Brain microvascular endothelial cell (primary cell): ENCODE measurements at regions not wholly inside any gene's neighbourhood (a gene's known extent, or its start where the extent isn't known, plus 50 kb on each side); places are given as distances from the start of the nearest gene placed in this dataset.
A peak's percentile ranks its signal among the peaks of the same experiment; 100 is the strongest.

Experiments used
- DNase-seq: peaks from one replicate; pipeline ENCODE4 v3.0.0-alpha.2; 2020
- H3K27ac ChIP-seq: fragments of 250-450 bp; sonication (Bioruptor Pico); 2 replicates; pipeline ENCODE4 v1.5.1; 2020; ENCODE audit warnings: mild to moderate bottlenecking, moderate library complexity
- H3K27me3 ChIP-seq: fragments of 250-450 bp; sonication (Bioruptor Pico); replicated peaks from 2 replicates; pipeline ENCODE4 v1.5.1; 2020; ENCODE audit warnings: mild to moderate bottlenecking
- H3K36me3 ChIP-seq: fragments of 250-450 bp; sonication (Bioruptor Pico); replicated peaks from 2 replicates; pipeline ENCODE4 v1.5.1; 2020; ENCODE audit warnings: mild to moderate bottlenecking
- H3K4me3 ChIP-seq: 2 replicates; pipeline ENCODE4 v1.5.1; 2011; ENCODE audit warnings: low read depth, mild to moderate bottlenecking, control low read depth, low read length, moderate library complexity
- in situ Hi-C: cut with HindIII; loops from 2 replicates; pipeline ENCODE4 v1.10.0; 2017; ENCODE audit warnings: low sequenced_read_pairs, low pct_ligation_motif_present
- TF ChIP-seq, protein P1 (sequence below): IDR thresholded peaks from 2 replicates; pipeline ENCODE4 v1.5.1; 2011; ENCODE audit warnings: low read depth, mild to moderate bottlenecking, moderate library complexity, low read length, control low read depth, inconsistent platforms; ENCODE audit errors: missing control alignments

DNA sequence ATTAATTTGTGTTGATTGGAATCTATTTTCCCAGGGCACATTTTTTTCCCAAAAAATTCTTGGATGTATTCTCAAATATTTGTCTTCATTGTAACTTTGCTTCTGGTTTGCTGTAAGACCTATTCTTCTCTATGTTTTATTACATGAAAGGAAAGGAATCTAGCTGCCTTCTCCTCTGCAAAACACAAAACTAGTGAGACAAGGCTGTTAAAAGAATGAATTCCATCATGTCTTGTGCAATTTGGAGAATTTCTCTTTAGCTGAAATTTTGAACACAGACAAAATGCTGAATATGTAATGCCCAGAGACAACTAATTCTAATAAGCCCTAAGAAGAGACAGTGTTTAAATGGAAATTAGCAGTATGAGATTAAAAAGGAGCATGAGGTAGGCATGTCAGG lies 275.9 kb downstream of the CDH20 start:
- TF ChIP-seq, protein P1, sequence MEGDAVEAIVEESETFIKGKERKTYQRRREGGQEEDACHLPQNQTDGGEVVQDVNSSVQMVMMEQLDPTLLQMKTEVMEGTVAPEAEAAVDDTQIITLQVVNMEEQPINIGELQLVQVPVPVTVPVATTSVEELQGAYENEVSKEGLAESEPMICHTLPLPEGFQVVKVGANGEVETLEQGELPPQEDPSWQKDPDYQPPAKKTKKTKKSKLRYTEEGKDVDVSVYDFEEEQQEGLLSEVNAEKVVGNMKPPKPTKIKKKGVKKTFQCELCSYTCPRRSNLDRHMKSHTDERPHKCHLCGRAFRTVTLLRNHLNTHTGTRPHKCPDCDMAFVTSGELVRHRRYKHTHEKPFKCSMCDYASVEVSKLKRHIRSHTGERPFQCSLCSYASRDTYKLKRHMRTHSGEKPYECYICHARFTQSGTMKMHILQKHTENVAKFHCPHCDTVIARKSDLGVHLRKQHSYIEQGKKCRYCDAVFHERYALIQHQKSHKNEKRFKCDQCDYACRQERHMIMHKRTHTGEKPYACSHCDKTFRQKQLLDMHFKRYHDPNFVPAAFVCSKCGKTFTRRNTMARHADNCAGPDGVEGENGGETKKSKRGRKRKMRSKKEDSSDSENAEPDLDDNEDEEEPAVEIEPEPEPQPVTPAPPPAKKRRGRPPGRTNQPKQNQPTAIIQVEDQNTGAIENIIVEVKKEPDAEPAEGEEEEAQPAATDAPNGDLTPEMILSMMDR: no peak
- Histone ChIP-seq H3K27ac (no peak overlapping the region), H3K36me3 (no peaks in the 10 kb centered on the region), H3K27me3 (no peaks in the 10 kb centered on the region), H3K4me3 (no peak overlapping the region)
- in situ Hi-C loops: no loop called here
- DNase-seq: no peak

DNA sequence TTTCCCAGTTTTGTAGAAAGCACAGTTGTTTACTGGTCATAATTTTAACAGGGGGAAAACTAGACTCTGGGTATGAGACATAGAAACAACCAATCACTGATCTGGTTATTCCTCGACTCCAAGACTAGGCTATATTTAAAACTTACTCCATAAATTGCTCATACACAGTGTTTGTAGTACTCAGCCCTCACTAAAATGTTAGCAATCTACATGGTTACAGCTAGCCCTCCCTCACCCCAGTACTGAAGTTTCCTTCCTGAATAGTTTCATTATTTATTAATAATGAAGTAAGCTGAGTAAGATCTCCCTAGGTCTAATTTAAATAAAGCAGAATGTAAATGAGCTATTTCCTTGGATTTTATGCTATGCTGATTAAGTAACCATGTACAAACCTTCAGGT lies 275.1 kb downstream of the CDH20 start:
- H3K4me3 ChIP-seq: no peak overlapping the region
- H3K27ac ChIP-seq: no peak overlapping the region
- no peaks in the 10 kb centered on the region for H3K27me3 ChIP-seq
- TF ChIP-seq, protein P1: no peak
- H3K36me3 ChIP-seq: no peaks in the 10 kb centered on the region
- in situ Hi-C loops: no loop called here
- DNase-seq: no peak

DNA sequence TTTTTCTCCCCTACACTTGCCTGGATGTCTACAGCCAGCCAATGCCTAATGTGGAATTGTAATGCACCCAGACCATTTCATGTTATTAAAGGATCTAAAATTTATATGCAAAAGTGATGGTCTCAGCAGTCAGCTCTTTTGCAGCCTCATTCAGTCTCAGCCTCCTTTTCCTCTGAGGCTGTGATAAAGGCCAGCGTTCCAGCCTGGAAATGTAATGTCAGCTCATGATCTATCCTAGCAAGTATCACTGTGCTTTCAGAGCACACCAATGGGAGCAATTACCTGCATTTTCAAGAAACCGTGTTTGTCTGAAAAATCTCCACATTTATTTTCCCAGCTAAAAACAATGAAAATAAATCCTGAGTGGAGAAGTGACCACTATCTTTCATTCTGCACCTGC lies 274.6 kb downstream of the CDH20 start:
- H3K27me3 ChIP-seq: no peaks in the 10 kb centered on the region
- in situ Hi-C loops: no loop called here
- no peak for DNase-seq
- H3K27ac ChIP-seq: no peak overlapping the region
- TF ChIP-seq, protein P1: no peak
- H3K4me3 ChIP-seq: no peak overlapping the region
- no peaks in the 10 kb centered on the region for H3K36me3 ChIP-seq

DNA sequence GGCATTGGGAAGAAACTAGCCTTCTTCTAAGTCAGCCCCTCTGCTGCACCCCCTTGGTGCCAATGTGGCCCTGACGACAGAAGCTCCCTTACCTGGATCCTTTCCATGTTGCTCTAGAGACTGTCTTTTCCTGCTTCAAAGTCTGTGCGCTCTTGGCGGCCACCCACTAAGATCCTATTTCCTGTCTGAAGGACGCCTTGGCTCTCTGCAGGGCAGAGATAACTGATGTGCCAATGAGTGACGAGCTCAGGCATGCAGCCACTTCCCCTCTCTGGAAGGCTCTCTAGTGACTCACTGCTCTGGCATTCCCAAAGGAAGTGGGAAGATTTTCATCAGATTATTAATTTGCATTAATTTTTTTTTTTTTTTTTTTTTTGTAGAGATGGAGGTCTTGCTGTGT lies 273.5 kb downstream of the CDH20 start:
- in situ Hi-C loops: no loop called here
- H3K36me3 ChIP-seq: no peaks in the 10 kb centered on the region
- TF ChIP-seq, protein P1: no peak
- DNase-seq: peak; percentile 89
- H3K4me3 ChIP-seq: peak overlapping the region; percentile 61
- H3K27ac ChIP-seq: peak overlapping the region; percentile 52
- H3K27me3 ChIP-seq: no peaks in the 10 kb centered on the region

DNA sequence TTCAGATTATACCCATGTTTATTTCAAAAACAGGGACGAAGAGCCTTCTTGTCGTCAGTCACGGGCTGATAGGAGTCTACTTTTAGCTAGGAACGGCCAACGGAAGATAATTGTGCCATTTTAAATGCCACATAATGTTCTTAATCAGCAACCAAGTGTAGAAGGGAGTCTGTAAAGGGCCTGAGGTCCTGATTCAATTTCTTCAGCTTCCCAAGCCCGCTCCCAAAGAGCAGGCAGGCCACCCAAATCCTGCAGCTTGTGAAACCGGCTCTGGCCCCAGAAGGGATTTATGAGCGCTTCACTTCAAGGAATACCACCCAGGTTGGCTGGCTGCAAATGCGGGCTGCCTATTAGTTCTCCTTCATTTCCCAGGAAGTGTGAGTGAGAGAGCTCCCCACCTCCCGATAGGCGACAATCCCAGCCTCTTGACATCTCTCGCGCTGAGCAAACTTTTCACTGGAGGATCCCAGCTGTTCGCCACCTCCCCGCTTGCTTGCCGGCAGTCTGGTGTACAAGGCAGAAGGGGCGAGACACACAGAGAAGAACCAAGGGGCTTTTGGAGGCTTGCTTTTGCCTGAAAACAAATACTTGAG lies 272.9 kb downstream of the CDH20 start:
- in situ Hi-C loops: no loop called here
- TF ChIP-seq, protein P1: no peak
- Histone ChIP-seq H3K27ac (peak overlapping the region; percentile 52), H3K36me3 (no peaks in the 10 kb centered on the region), H3K4me3 (peak overlapping the region; percentile 61), H3K27me3 (no peaks in the 10 kb centered on the region)
- DNase-seq: peak; percentile 31

DNA sequence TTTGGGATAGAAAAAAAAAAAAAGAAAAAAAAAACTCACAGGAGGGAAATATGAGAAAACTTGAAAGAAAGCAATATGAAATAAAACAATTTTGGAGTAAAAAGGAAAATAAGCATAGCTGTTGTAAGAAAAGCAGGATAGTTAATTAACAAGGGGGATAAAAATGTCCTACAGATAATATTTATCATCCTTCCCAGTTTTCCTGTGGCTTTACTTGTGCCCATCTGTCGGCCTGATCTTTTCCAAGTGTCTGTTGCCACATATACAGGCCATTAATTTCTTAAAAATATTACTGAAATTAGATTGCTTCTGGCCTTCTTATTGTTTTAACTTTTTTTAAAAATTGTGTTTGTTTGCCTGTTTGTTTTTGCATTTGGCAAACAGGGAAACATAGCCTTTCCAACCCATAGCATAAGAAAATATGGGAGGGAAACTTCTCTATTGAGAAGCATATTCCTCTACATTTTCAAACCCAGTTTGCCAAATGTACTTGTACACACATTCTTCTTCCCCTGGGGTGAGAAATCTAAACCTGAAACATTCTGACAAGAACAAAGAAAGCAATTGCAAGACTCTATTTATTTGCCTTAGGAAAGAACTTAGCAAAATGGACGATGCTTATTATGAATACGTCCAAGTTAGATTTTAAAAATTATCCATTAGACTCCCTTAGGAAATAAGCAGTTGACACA lies 272.3 kb downstream of the CDH20 start:
- in situ Hi-C loops: no loop called here
- DNase-seq: no peak
- Histone ChIP-seq H3K27ac (peak overlapping the region; percentile 52), H3K27me3 (no peaks in the 10 kb centered on the region), H3K36me3 (no peaks in the 10 kb centered on the region), H3K4me3 (peak overlapping the region; percentile 61)
- TF ChIP-seq, protein P1: no peak
